ENCODE measurements at regions not wholly inside any gene's neighbourhood (a gene's known extent, or its start where the extent isn't known, plus 50 kb on each side); places are given as distances from the start of the nearest gene placed in this dataset.

GRCh38 chr18:73848656-73849055 is 299.0 kb downstream of the FBXO15 start:
- H3K4me3 ChIP-seq = no peak overlapping the region
- no peaks in the 10 kb centered on the region for H3K36me3 ChIP-seq
- intact Hi-C loops (cut with DNase I) = no loop called here
- no peaks in the 10 kb centered on the region for H3K9me3 ChIP-seq
- TF ChIP-seq CTCF (IDR thresholded peaks at IDR 0.05) (no peak), POLR2A (IDR thresholded peaks at IDR 0.05) (no peak), EP300 (IDR thresholded peaks at IDR 0.05) (no peak)
- no peak for DNase-seq
- H3K27ac ChIP-seq = no peak overlapping the region
- H3K27me3 ChIP-seq = no peaks in the 10 kb centered on the region
- no peaks in the 10 kb centered on the region for H3K4me1 ChIP-seq (ENCODE audit: insufficient read depth)

DNA sequence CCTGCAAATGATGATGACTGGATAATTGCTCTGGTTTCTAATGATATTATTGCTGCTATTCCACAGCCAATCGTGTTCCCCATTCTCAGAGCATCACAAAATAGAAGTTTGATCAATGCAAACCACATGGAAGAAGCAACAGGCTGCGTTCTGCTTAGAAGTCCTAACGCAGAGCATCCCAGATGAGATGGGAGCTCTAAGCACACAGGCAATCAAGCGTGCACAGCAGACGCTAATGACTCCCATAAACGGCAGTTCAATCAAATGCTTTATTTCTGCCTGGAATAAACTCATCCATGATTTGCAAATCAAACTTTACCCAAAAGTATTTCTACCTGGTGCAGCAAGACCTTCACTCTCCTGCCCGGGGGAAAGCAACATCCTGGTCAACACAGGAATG is 304.2 kb downstream of the FBXO15 start:
- no peaks in the 10 kb centered on the region for H3K36me3 ChIP-seq
- H3K27ac ChIP-seq = no peak overlapping the region
- 43 to 58% (median 47%) methylated on average over 7 of the region's 7 CpGs for WGBS, 3 donors
- no peaks in the 10 kb centered on the region for H3K9me3 ChIP-seq
- TF ChIP-seq CTCF (IDR thresholded peaks at IDR 0.05) (no peak), POLR2A (IDR thresholded peaks at IDR 0.05) (no peak), EP300 (IDR thresholded peaks at IDR 0.05) (no peak)
- no peaks in the 10 kb centered on the region for H3K27me3 ChIP-seq
- no peak for DNase-seq
- intact Hi-C loops (cut with DNase I) = no loop called here
- H3K4me3 ChIP-seq = no peak overlapping the region
- H3K4me1 ChIP-seq (ENCODE audit: insufficient read depth) = no peaks in the 10 kb centered on the region

DNA sequence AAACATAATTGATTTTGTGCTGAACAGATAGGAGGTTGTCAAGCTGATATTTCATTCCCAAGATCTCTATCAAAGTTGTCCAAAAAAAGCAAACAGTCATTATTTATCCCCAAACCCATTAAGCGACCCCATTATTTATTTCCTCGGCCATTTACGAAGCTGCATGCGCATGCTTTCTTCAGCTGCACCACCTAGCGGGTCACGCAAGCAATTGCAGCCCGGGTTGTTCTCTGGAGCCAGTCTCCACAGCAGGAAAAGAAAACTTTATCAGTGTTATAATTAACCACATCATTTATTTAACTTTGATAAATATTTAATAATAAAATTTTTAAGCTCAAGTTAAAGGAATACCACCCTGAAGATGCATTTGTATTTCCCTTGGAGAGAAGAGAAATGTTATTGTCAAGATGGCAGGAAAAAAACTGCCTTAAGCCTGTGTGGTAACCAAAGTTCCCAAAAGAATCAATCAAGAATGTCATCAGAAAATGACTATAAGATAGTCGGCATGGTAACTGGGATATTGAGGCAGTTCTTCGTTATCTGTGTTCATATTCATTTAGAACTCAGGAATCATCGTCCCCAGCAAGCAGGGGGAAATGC is 304.7 kb downstream of the FBXO15 start:
- no peaks in the 10 kb centered on the region for H3K9me3 ChIP-seq
- no peak overlapping the region for H3K4me3 ChIP-seq
- intact Hi-C loops (cut with DNase I) = no loop called here
- no peaks in the 10 kb centered on the region for H3K27me3 ChIP-seq
- DNase-seq = peak in 1 of 5 donors; percentile 23
- H3K27ac ChIP-seq = no peak overlapping the region
- no peak for TF ChIP-seq EP300 (IDR thresholded peaks at IDR 0.05)
- TF ChIP-seq POLR2A (IDR thresholded peaks at IDR 0.05) = no peak
- TF ChIP-seq CTCF (IDR thresholded peaks at IDR 0.05) = peak in 2 of 3 donors; percentile 15 to 31
- H3K36me3 ChIP-seq = no peaks in the 10 kb centered on the region
- no peaks in the 10 kb centered on the region for H3K4me1 ChIP-seq (ENCODE audit: insufficient read depth)
- 4 to 7% (median 5%) methylated on average over 10 of the region's 10 CpGs for WGBS, 3 donors

DNA sequence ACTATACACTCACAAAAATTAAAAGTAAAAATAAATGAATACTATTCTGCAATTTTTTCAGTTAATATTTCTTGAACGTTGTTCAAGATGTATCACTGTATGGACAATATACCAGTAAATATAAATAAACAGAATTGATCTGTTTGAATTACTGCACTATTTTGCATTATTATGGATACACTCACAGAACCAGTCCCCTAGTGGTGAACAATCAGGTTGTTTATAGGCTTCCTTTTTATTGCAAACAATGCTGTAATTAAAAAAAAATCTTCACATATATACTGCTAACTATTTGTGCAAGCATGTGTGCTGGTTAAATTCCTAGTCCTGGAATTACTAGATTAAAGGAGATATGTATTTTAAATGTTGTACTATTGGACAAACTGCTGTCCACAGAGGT is 306.0 kb downstream of the FBXO15 start:
- intact Hi-C loops (cut with DNase I) = no loop called here

More for the DNA sequence above, 306.0 kb downstream of the FBXO15 start:
- Histone ChIP-seq H3K9me3 (no peaks in the 10 kb centered on the region), H3K27ac (no peak overlapping the region), H3K4me1 (ENCODE audit: insufficient read depth) (no peaks in the 10 kb centered on the region), H3K36me3 (no peaks in the 10 kb centered on the region), H3K27me3 (no peaks in the 10 kb centered on the region), H3K4me3 (no peak overlapping the region)
- TF ChIP-seq POLR2A (IDR thresholded peaks at IDR 0.05) (no peak), CTCF (IDR thresholded peaks at IDR 0.05) (no peak), EP300 (IDR thresholded peaks at IDR 0.05) (no peak)
- DNase-seq = no peak
- WGBS, 3 donors = 70 to 83% (median 82%) methylated on average over 1 of the region's 1 CpG
